ENCODE measurements at regions not wholly inside any gene's neighbourhood (a gene's known extent, or its start where the extent isn't known, plus 50 kb on each side); places are given as distances from the start of the nearest gene placed in this dataset.

DNA sequence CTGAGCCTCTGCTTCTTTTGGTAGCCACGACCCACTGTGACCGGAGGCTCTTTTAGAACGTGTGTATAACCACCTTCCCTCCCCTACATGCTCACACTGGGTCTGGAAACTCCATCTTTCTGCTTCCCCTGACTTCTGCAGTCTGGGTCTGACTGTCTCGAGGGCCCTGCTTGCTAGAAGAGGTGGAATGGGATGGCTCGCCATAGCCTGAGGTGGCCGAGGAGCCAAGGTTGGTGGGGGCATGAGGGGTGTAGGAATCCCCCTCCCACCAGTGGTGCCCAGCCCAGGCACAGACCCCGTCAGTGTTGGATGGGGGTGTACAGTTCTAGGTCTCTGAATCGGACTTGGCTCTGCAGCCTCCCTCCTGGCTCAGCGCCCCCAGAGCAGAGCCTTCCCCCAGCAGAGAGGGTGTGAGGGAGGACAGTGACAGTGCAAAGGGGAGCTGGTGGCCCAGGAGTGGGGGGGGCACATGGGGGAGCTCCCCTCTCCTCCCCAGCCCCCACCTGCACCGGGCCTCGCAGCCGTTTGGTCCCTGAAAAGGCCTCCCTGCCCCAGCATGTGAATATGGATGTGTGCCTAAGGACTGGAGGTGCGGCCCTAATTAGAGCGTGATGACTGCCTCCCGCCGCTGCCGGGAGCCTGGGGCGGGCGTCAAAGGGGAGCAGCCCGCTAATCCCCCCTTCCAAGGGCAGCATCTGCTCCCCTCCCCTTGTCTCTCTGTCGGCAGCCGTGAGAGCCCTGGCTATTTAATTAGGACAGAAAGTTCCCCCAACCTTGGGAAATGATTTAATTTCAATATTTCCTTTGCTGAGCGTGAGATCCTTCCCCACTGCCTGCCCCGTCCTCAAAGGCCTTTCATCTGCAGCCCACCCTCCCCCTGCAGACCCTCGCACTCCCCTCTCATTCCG is 196.2 kb upstream of the C14orf180 start:
- RAD21 ChIA-PET (ENCODE audit: low non-redundant PET in 1 of 2, low total read pairs in 2 of 2, uncharacterized antibody in 2 of 2, unreplicated experiment in 2 of 2) = no interaction called here
- no peak for ATAC-seq

More for the DNA sequence above, 196.2 kb upstream of the C14orf180 start:
- H3K9ac ChIP-seq (ENCODE audit: low read length) = no peak overlapping the region
- no peaks in the 10 kb centered on the region for H3K4me1 ChIP-seq (ENCODE audit: control insufficient read depth in 1 of 2, insufficient read depth in 2 of 2, low read length in 2 of 2)
- H3K9me3 ChIP-seq (ENCODE audit: control insufficient read depth in 1 of 2, insufficient read depth in 1 of 2, low read depth in 1 of 2, low read length in 2 of 2) = no peaks in the 10 kb centered on the region
- no TSS peak for BruUV-seq (replicated peaks)
- peaks cover 33% of the 10 kb centered on the region for H3K27me3 ChIP-seq (ENCODE audit: insufficient read depth, low read length)
- H3K4me2 ChIP-seq (ENCODE audit: low read length) = no peak overlapping the region
- H3K4me3 ChIP-seq (replicated peaks in 1 of 2; ENCODE audit: low read depth in 1 of 2, low read length in 2 of 2) = no peak overlapping the region
- no peak for DNase-seq (ENCODE audit: low read depth, low spot score)
- H3K9me2 ChIP-seq (ENCODE audit: insufficient read depth) = no peaks in the 10 kb centered on the region
- intact Hi-C loops (cut with micrococcal nuclease) = no loop called here
- CTCF ChIA-PET = no interaction called here
- H3K79me2 ChIP-seq (ENCODE audit: insufficient read depth, low read length) = no peaks in the 10 kb centered on the region
- H3K36me3 ChIP-seq (ENCODE audit: control insufficient read depth in 1 of 2, insufficient read depth in 2 of 2, low read length in 2 of 2) = no peaks in the 10 kb centered on the region
- H2AFZ ChIP-seq (ENCODE audit: low read depth, low read length, poor library complexity, severe bottlenecking) = no peak overlapping the region
- POLR2A ChIA-PET = no interaction called here
- no peak for TF ChIP-seq ZNF274 (IDR thresholded peaks at IDR 0.05; ENCODE audit: low read depth, low read length)
- TF ChIP-seq FOSL1 (IDR thresholded peaks at IDR 0.05; ENCODE audit: low read depth) = no peak
- TF ChIP-seq MAX (IDR thresholded peaks at IDR 0.05) = no peak
- no peak for TF ChIP-seq SP1 (IDR thresholded peaks at IDR 0.05; ENCODE audit: low read depth)
- TF ChIP-seq EZH2phosphoT487 (IDR thresholded peaks at IDR 0.05; ENCODE audit: borderline replicate concordance) = no peak
- no peak for TF ChIP-seq YY1 (IDR thresholded peaks at IDR 0.05; ENCODE audit: extremely low read depth, insufficient replicate concordance, low read depth, low read length)
- no peak for TF ChIP-seq ELF1 (IDR thresholded peaks at IDR 0.05; ENCODE audit: borderline replicate concordance, low read depth)
- TF ChIP-seq, protein P1, sequence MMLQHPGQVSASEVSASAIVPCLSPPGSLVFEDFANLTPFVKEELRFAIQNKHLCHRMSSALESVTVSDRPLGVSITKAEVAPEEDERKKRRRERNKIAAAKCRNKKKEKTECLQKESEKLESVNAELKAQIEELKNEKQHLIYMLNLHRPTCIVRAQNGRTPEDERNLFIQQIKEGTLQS (IDR thresholded peaks at IDR 0.05) = no peak
- no peak for TF ChIP-seq EZH2 (IDR thresholded peaks at IDR 0.05)
- TF ChIP-seq CBX3 (IDR thresholded peaks at IDR 0.05; ENCODE audit: low read depth) = no peak
- TF ChIP-seq POLR2AphosphoS5 (IDR thresholded peaks at IDR 0.05; ENCODE audit: low read depth, low read length) = no peak
- TF ChIP-seq REST (IDR thresholded peaks at IDR 0.05; ENCODE audit: low read depth) = no peak
- no peak for TF ChIP-seq RAD21 (IDR thresholded peaks at IDR 0.05; ENCODE audit: low read depth)
- TF ChIP-seq, protein P2, sequence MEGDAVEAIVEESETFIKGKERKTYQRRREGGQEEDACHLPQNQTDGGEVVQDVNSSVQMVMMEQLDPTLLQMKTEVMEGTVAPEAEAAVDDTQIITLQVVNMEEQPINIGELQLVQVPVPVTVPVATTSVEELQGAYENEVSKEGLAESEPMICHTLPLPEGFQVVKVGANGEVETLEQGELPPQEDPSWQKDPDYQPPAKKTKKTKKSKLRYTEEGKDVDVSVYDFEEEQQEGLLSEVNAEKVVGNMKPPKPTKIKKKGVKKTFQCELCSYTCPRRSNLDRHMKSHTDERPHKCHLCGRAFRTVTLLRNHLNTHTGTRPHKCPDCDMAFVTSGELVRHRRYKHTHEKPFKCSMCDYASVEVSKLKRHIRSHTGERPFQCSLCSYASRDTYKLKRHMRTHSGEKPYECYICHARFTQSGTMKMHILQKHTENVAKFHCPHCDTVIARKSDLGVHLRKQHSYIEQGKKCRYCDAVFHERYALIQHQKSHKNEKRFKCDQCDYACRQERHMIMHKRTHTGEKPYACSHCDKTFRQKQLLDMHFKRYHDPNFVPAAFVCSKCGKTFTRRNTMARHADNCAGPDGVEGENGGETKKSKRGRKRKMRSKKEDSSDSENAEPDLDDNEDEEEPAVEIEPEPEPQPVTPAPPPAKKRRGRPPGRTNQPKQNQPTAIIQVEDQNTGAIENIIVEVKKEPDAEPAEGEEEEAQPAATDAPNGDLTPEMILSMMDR (IDR thresholded peaks at IDR 0.05 in 2 of 3, conservative IDR thresholded peaks at IDR 0.05 in 1 of 3; ENCODE audit: borderline replicate concordance in 1 of 3, insufficient read depth in 1 of 3, low read depth in 2 of 3, low read length in 2 of 3) = no peak
- H3K27ac ChIP-seq (ENCODE audit: low read depth, low read length) = no peak overlapping the region
- H4K20me1 ChIP-seq (ENCODE audit: insufficient read depth) = no peaks in the 10 kb centered on the region
